Stimulated activated CD8-positive, alpha-beta memory T cell treated with anti-CD3 and anti-CD28 coated beads, Interleukin-12 subunit alpha, Interleukin-12 subunit beta, amount 100 ng/mL, for 1 hour (primary cell): ENCODE measurements at regions not wholly inside any gene's neighbourhood (a gene's known extent, or its start where the extent isn't known, plus 50 kb on each side); places are given as distances from the start of the nearest gene placed in this dataset.

Experiments
- DNase-seq: peaks from one replicate; pipeline ENCODE4 v3.0.0-alpha.2; 2020; ENCODE audit warnings: low read depth

- DNase-seq: no peak
Observed at GRCh38 chr5:124231802-124232201, 514.6 kb downstream of the ZNF608 start.

GRCh38 chr5:124231230-124231629 is 515.2 kb downstream of the ZNF608 start:
- no peak for DNase-seq

DNA sequence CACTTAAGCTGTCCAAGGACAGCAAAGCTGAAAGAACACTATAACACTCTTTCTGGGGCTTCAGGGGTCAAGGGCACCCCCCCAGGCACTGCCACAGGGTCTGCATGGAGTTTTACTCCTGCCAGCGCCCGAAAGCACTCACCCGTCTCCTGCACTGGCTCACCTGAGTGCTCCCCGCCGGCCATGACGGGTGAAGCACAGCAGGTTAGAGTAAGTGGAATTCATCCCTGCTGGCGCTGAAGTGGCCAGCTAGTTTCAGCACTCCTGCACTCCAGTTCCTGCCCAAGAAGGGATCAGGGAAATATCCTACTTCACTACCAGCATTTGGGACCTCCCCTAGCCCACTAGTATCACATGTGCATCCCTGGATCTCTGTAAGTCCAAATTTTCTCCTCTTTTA is 516.0 kb downstream of the ZNF608 start:
- DNase-seq: no peak

DNA sequence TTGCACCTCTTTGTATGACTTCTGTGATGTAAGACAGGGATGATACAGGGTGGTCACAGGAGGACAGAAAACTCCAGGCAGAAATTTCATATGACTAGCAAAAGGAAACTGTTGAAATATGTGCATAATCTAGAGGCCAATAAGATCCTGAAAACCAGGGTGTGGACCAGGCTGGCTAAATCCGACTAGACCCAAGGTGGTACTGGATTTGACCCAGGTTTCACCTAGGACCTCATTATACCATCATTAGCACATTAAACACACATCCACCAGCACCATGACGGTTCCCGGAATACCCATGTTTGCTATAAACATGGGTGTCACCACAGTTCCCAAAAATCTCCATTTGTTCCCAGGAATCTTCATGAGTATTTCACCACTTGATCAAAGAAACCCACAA is 517.1 kb downstream of the ZNF608 start:
- DNase-seq: no peak

DNA sequence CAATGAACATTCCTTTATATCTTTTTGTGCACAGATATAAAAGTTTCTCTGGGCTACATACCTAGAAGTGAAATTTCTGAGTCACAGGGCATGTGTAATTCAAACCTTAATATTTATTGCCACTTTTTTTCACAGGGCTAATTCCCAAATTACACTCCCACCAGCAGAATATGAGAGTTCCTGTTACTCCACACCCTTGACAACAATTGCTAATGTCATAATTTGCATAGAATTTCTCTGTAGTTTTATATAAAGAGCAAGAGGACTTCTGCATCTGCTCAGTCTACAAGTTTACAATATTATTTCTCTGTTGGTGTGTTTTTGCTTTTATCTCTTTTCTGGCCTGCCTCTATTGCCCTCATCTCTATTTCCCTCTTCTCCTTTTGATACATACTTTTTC is 518.5 kb downstream of the ZNF608 start:
- DNase-seq: no peak

- no peak for DNase-seq
Observed at GRCh38 chr5:124220418-124220817, 526.0 kb downstream of the ZNF608 start.

DNA sequence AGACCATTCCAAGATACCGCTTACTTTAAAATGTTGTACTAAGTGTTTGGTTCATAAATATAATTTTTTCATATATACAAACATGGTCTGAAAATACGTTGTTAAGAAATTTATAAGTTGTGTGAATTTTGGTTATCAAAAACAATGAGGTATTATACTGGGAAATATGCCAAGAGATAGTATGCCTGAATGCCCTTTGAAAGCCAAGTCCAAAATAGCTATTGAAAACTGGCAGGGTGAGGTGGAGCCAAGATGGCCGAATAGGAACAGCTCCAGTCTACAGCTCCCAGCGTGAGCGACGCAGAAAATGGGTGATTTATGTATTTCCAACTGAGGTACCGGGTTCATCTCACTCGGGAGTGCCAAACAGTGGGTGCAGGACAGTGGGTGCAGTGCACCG is 533.5 kb downstream of the ZNF608 start:
- DNase-seq: no peak

- no peak for DNase-seq
Observed at GRCh38 chr5:124210111-124210910, 536.1 kb downstream of the ZNF608 start.

- no peak for DNase-seq
Observed at GRCh38 chr5:124207118-124207517, 539.3 kb downstream of the ZNF608 start.

- DNase-seq: no peak
Observed at GRCh38 chr5:124206540-124206939, 539.9 kb downstream of the ZNF608 start.

- DNase-seq: no peak
Observed at GRCh38 chr5:124203303-124203702, 543.1 kb downstream of the ZNF608 start.

DNA sequence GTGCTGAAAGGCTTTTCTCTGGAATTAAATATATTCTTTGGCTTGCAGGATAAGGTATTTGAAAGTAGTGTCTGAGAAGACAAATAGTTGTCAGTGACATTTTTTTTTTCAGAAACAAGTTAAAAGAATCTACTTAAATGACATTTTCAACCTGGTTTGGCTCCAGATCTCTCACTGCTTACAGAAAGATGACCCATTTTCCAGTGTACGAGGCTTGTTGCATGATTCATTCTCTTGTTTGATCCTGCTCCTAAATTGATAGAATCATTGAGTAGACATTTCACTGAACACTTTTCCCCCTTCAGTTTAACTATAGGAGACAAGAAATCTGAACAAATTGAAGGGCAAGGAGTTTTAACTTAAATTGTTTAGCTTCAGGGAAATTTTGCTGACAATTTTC is 546.1 kb downstream of the ZNF608 start:
- no peak for DNase-seq

- no peak for DNase-seq
Observed at GRCh38 chr5:124199893-124200292, 546.5 kb downstream of the ZNF608 start.

DNA sequence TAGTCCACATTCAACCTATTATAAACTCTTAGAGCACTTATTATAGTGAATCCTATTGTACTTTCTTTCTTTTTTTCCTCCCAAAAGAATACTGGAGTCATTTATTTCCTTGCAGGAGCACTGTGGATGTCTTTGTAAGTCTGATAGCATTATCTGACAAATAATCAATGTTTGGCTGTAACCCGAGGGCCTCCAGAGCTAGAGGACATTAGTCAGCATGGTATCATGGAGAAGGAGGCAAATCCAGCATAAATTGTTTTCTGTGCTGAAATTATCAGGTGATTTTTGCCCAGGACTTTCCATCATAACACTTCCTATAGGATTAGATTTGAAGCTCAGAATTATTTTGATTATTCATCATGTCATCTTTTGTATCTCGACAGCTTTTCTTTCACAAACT is 551.0 kb downstream of the ZNF608 start:
- DNase-seq: no peak

DNA sequence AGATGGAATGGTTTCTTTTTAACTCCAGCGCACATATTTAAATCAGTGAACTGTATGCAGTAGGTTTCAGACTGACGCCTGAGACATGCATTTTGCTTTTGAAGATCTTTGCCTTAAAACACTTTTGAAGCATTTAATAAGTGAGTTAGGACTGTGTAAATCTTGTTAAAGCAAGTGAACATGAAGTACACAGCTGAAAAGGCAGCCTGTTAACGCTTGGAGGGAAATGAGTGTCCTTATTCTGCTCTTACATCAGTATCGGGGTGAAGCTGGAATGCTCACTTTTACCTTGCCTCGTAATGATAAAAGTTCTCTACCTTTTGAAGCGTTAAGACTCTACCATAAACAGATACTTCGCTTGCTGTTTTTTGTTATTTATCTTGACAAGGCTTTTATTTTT is 552.2 kb downstream of the ZNF608 start:
- DNase-seq: no peak

DNA sequence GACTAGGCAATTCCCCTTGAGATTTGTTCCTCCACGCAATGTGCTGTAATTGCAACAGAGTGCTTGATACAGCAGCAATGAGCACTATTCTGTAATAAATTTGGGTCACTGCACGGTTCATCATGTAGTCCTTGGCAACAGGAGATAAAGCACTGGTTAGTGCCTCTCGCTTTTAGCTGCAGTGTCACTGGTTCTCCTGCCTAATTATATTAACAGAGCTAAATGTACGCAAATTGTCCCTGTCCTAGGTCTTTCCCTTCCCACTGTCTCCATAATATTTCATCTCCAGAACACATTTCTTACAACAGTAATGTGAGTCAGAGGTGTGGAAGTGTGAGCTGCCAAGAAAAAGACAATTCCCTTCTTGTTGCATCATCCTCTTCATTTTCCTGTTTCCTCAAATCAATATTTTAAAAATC is 553.1 kb downstream of the ZNF608 start:
- no peak for DNase-seq

- DNase-seq: no peak
Observed at GRCh38 chr5:124192716-124193115, 553.7 kb downstream of the ZNF608 start.

DNA sequence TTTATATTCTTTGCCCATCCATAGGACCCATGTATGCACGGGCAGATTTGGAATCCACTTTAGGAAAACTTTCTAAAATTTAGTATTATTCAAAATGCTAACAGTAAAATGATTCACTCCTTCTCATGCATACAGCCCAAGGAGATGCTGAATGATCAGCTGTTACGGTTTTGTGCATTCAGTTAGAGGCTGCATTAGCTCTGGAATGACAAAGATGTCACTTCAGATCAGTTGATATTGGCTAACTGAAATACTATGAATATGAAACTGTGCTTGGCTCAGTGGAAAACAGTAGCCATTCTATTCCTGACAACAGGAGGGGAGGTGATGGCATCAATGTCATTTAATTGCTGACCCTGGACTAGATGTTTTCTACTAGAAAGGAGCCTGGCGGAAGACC is 560.7 kb downstream of the ZNF608 start:
- no peak for DNase-seq

GRCh38 chr5:124182133-124182532 is 564.3 kb downstream of the ZNF608 start:
- DNase-seq: no peak

DNA sequence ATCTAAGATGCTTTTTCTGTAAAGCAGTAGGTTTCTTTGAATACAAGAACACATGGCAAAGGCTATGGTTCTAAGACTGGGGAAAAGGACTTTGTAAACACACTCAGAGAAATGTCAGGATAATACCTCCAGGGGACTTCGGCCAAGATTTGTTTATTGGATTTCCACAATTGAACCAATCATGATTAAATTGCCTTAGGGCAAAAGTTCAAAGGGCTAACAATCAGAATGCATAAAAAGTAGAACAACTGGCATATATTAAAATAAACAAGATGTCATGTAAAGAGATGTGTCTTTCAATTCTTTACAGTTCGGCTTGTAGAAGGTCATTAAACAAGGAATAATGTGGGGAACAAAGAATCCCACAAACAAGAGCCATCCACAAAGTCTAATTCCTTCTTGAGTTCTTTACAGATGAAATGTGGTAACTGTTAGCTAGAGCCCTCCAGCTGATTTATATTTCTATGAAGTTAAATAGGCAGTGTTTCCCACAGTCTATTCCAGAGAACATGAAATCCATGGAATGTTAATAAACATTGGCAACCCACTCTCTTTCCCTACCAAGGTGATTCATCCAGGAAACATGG is 565.5 kb downstream of the ZNF608 start:
- no peak for DNase-seq

DNA sequence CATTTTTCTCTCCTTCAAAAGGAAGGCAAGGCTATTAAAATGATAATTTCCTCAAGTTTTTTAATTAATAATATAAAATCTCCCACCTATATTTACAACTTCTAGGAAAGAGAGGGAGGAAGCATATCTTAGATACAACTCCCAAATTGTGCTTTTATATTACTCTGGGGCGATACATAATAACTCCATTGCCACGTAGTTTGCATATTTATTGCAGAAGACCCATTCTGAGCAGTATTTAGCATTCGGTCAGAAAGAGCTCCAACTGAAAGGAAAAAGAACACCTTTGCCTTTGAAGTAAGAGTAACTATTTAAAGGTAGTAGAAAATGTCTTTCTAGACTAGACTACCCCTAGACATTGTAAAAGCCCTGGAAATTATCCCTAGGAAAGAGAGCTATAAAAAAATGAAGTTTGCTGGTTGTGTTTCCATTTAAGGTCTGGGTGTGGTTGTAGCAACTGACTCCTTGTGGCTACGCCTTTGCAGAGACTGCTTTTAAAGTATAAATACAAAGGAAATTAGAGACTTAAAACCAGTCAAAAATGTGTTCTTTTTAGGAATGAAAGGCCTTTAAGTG is 566.1 kb downstream of the ZNF608 start:
- no peak for DNase-seq

DNA sequence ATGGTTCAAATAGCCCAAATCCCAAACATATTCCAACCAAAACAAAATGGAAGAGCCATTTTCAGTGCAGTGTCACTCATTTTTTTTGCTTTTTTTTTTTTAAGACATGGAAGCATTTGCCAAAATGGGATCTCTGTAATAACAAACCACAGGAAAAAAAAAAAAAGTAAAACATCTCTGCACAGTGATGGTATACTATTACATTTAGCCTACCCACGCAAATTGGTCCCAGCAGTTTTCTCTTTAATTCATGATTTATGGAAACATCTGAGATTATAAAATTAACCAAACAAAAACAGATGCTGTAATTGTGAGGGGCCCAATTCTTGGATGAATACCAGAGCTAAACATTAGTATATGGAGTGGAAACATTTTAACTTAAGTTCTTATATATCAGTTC is 566.6 kb downstream of the ZNF608 start:
- no peak for DNase-seq

DNA sequence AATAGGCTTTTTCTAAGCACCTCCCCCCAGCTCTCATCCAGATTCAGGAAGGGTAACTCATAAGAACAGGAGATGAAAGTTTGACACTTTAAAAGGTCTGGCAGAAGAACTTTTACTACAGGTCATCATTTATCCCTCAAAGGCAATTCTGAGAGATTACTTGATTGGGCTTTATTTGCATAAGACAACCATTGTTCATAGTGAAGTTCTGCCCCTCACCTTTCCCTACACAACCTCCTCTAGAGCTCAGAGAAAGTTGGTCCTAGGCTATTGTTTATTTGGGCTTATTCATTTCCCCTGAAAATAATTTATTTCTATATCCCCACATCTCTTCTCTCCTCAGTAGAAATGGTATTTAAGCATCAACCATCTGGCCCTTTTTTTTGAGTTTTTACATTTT is 568.4 kb downstream of the ZNF608 start:
- DNase-seq: no peak

DNA sequence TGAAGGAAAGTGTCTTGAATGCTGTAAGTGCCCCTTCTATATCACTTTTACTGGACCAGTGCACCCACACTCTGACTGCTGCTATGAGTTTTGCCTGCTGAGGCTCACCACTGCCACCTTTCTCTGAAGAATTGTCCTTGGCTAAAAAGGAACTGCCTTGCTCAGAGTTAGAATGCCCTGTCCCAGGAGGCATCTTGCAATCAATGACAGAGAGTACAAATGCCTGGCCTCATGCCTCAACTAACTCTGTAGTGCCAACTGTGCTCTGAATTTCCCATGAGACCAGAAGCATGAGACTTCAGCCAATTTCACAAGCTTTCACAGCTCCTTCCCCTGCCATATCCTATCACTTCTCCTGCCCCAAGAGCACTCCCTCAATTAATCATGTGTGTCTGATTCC is 569.7 kb downstream of the ZNF608 start:
- no peak for DNase-seq
